Upper lobe of left lung (tissue), 4 donors: ENCODE measurements at regions not wholly inside any gene's neighbourhood (a gene's known extent, or its start where the extent isn't known, plus 50 kb on each side); places are given as distances from the start of the nearest gene placed in this dataset.

Experiments used
- CTCF ChIP-seq, 6 experiments: fragments of 450-650 bp in 4 of 6; fragments of 200-600 bp in 2 of 6; sonication (generic) in 2 of 6; IDR thresholded peaks; one replicate each; pipeline ENCODE4 v1.5.1; 2016 to 2019; ENCODE audit warnings: antibody characterized with exemption in 6 of 6
- EP300 ChIP-seq, 4 donors: sonication (generic); formaldehyde crosslinking; IDR thresholded peaks; one replicate each; pipeline ENCODE4 v1.5.1; 2017; ENCODE audit warnings: antibody characterized with exemption in 4 of 4, control low read depth in 2 of 4
- POLR2A ChIP-seq, 4 donors: fragments of 450-650 bp; IDR thresholded peaks; one replicate each; pipeline ENCODE4 v1.5.1; 2016 to 2017; ENCODE audit warnings: antibody characterized with exemption in 4 of 4, mild to moderate bottlenecking in 2 of 4
- POLR2AphosphoS5 ChIP-seq, 2 donors: sonication (generic); formaldehyde crosslinking; IDR thresholded peaks; one replicate each; pipeline ENCODE4 v1.5.1; 2017; ENCODE audit warnings: antibody characterized with exemption in 2 of 2

DNA sequence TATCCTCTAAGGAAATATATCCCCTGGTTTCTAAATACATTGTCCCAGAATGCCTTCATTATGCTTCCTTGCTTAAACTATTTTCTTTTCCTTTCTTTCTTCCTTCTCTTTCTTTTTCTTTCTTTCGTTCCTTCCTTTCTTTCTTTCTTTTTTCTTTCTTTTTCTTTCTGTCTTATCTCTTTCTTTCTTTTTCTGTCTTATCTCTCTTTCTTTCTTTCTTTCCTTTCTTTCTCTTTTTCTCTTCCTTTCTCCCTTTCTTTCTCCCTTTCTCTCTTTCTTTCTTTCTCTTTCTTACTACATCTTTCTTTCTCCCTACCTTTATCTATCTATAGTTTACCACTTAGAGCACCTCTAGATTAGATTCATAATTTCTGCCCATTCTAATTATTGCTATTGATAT is 552.1 kb downstream of the PYDC2 start:
- no peak for TF ChIP-seq POLR2A (IDR thresholded peaks at IDR 0.05)
- TF ChIP-seq CTCF (IDR thresholded peaks at IDR 0.05), result no peak
- no peak for TF ChIP-seq POLR2AphosphoS5 (IDR thresholded peaks at IDR 0.05)
- no peak for TF ChIP-seq EP300 (IDR thresholded peaks at IDR 0.05)
